GM23338 (cell line): ENCODE measurements at regions not wholly inside any gene's neighbourhood (a gene's known extent, or its start where the extent isn't known, plus 50 kb on each side); places are given as distances from the start of the nearest gene placed in this dataset.

Experiments
- CREB1 ChIP-seq: fragments of 250-450 bp; sonication (Bioruptor Pico); IDR thresholded peaks from 2 replicates; pipeline ENCODE4 v1.5.0; 2020; ENCODE audit warnings: low read depth, mild to moderate bottlenecking, moderate library complexity
- CTCF ChIP-seq, 2 experiments: fragments of 200-600 bp in 1 of 2; sonication (generic) in 1 of 2; conservative IDR thresholded peaks; 2 replicates each; pipeline versions ENCODE4 v1.5.1 to v1.6.1; 2016 to 2017; ENCODE audit warnings: antibody characterized with exemption in 2 of 2, low read depth in 2 of 2, mild to moderate bottlenecking in 2 of 2, moderate library complexity in 1 of 2
- EZH2 ChIP-seq: fragments of 200-600 bp; sonication (generic); IDR thresholded peaks from one replicate; pipeline ENCODE4 v1.8.0; 2017; ENCODE audit warnings: antibody characterized with exemption, mild to moderate bottlenecking, low read depth; ENCODE audit not compliant: unreplicated experiment
- EZH2phosphoT487 ChIP-seq: fragments of 200-600 bp; sonication (generic); IDR thresholded peaks from one replicate; pipeline ENCODE4 v1.8.1; 2018; ENCODE audit warnings: antibody characterized with exemption; ENCODE audit not compliant: unreplicated experiment
- POLR2AphosphoS5 ChIP-seq: IDR thresholded peaks from 2 replicates; pipeline ENCODE4 v1.6.1; 2016; ENCODE audit warnings: antibody characterized with exemption, low read depth
- ZNF331 ChIP-seq: fragments of 250-450 bp; sonication (Bioruptor Pico); IDR thresholded peaks from 2 replicates; pipeline ENCODE4 v1.5.0; 2020; ENCODE audit warnings: low read depth, mild to moderate bottlenecking, moderate library complexity
- TF ChIP-seq, protein P1 (sequence below): IDR thresholded peaks from one replicate; pipeline ENCODE4 v1.6.1; 2018; ENCODE audit warnings: antibody characterized with exemption; ENCODE audit not compliant: unreplicated experiment

DNA sequence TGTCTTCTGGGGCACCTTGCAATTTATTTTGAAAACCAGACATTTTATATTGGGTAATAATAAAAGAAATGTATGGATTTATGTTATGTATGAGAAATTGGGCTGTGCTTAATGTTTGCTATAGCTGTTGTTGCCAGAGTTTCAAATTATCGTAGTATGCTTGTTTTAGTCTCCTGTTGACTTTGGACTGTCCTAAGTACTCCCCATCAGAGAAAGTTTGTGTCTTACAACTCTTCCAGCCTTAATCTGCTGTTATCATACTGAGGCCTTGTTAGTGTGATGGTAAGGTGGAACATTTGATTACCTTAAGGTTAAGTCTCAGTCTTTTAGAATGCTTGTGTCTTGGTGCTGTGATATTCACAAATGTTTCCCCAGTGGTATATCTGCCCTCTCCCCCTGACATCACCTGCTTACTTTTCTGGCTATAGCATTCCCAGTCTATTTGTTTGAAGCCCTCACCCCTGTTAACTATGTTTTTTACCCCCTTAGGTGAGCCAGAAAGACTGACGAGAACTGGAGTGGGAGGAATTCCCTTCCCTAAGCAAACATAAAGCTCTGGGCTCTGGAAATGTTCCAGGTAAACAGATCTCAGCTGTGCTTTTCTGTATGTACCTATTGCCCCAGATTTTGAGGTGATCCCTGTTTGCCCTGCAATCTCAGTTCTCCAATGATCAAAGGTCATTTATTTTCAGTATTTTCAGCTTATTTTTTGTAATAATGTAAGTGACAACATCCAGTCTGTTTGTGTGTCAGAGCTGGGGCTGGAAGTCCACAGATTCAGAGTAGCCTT, 581.1 kb upstream of the CITED2 start:
- no peak for TF ChIP-seq CTCF (conservative IDR thresholded peaks at IDR 0.05; ENCODE audit: low read depth in 2 of 2)
- TF ChIP-seq ZNF331 (CRISPR knock-in tag) = no peak
- no peak for TF ChIP-seq EZH2phosphoT487
- no peak for TF ChIP-seq POLR2AphosphoS5
- no peak for TF ChIP-seq CREB1 (CRISPR knock-in tag)
- TF ChIP-seq EZH2 = no peak
- TF ChIP-seq, protein P1, sequence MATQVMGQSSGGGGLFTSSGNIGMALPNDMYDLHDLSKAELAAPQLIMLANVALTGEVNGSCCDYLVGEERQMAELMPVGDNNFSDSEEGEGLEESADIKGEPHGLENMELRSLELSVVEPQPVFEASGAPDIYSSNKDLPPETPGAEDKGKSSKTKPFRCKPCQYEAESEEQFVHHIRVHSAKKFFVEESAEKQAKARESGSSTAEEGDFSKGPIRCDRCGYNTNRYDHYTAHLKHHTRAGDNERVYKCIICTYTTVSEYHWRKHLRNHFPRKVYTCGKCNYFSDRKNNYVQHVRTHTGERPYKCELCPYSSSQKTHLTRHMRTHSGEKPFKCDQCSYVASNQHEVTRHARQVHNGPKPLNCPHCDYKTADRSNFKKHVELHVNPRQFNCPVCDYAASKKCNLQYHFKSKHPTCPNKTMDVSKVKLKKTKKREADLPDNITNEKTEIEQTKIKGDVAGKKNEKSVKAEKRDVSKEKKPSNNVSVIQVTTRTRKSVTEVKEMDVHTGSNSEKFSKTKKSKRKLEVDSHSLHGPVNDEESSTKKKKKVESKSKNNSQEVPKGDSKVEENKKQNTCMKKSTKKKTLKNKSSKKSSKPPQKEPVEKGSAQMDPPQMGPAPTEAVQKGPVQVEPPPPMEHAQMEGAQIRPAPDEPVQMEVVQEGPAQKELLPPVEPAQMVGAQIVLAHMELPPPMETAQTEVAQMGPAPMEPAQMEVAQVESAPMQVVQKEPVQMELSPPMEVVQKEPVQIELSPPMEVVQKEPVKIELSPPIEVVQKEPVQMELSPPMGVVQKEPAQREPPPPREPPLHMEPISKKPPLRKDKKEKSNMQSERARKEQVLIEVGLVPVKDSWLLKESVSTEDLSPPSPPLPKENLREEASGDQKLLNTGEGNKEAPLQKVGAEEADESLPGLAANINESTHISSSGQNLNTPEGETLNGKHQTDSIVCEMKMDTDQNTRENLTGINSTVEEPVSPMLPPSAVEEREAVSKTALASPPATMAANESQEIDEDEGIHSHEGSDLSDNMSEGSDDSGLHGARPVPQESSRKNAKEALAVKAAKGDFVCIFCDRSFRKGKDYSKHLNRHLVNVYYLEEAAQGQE = no peak
